GM13977 (cell line): ENCODE measurements at regions not wholly inside any gene's neighbourhood (a gene's known extent, or its start where the extent isn't known, plus 50 kb on each side); places are given as distances from the start of the nearest gene placed in this dataset.

ENCODE experiments used
- DNase-seq: peaks from one replicate; pipeline ENCODE4 v3.0.0; 2012; ENCODE audit warnings: low spot score
- CTCF ChIP-seq: IDR thresholded peaks from 2 replicates; pipeline ENCODE4 v1.5.1; 2012; ENCODE audit warnings: mild to moderate bottlenecking, control low read depth; ENCODE audit not compliant: insufficient read depth; ENCODE audit errors: extremely low read depth, missing control alignments
- in situ Hi-C: fragments of 300-500 bp; cut with MboI; formaldehyde crosslinking; loops from one replicate; pipeline ENCODE4 v1.12.0; 2022; ENCODE audit warnings: low sequenced_read_pairs, low pct_unique_long_range_greater_than_20kb, mixed read lengths, inconsistent platforms; ENCODE audit not compliant: unreplicated experiment

GRCh38 chr5:81853030-81853357, 102.1 kb upstream of the SSBP2 start:
- DNase-seq = peak; percentile 27
- in situ Hi-C loops = loop anchor here (5.0 kb wide), 1 partner anchor 96 kb away; no protein-coding TSS in a partner anchor
- TF ChIP-seq CTCF = no peak

GRCh38 chr5:81852291-81853029, 101.6 kb upstream of the SSBP2 start:
- DNase-seq = no peak
- TF ChIP-seq CTCF = no peak
- in situ Hi-C loops = loop anchor here (5.0 kb wide), 1 partner anchor 95 kb away; no protein-coding TSS in a partner anchor

GRCh38 chr5:81851481-81852178, 100.7 kb upstream of the SSBP2 start:
- in situ Hi-C loops = loop anchor here (5.0 kb wide), 1 partner anchor 94 kb away; no protein-coding TSS in a partner anchor
- no peak for TF ChIP-seq CTCF
- peak; percentile 85 for DNase-seq

- no peak for TF ChIP-seq CTCF
- DNase-seq = no peak
- in situ Hi-C loops = loop anchor here (5.0 kb wide), 1 partner anchor 93 kb away; no protein-coding TSS in a partner anchor
These were observed 99.8 kb upstream of the SSBP2 start for GRCh38 chr5:81850501-81851357.

- in situ Hi-C loops = loop anchor here (5.0 to 25.0 kb wide), 2 partner anchors 93 to 338 kb away; no protein-coding TSS in a partner anchor
- no peak for TF ChIP-seq CTCF
- DNase-seq = no peak
These were observed 99.0 kb upstream of the SSBP2 start for GRCh38 chr5:81849770-81850367.
